C1 segment of cervical spinal cord (tissue), 14 donors: ENCODE measurements at regions not wholly inside any gene's neighbourhood (a gene's known extent, or its start where the extent isn't known, plus 50 kb on each side); places are given as distances from the start of the nearest gene placed in this dataset.
"Not testable (repeated sequence)": the region's sequence is repeated elsewhere in the genome, so short reads cannot be mapped to it uniquely, and the experiment has no call there.

Experiments used
- DNase-seq, 14 donors: peaks; one replicate each; lab custom pipeline; 2025; lab: John Stamatoyannopoulos, UW

DNA sequence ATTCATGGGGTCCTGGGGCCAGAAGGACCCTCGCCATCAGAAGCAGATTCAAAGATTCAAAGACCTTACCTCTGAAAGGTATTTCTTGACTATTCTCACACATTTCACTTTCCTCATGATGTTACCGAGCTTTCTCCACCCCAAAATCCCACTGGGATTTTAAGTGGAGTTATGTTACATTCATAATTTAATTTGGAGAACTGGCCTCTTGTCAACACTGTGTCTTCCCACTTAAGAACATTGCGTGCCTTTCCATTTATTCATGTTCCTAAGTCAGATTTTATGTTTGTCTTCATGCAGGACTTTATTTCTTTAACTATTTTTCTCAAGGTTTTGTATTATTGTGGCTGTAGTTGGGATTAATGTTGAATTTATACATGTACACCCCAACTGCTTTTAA is 123.5 kb upstream of the BMPER start:
- no peak for DNase-seq

DNA sequence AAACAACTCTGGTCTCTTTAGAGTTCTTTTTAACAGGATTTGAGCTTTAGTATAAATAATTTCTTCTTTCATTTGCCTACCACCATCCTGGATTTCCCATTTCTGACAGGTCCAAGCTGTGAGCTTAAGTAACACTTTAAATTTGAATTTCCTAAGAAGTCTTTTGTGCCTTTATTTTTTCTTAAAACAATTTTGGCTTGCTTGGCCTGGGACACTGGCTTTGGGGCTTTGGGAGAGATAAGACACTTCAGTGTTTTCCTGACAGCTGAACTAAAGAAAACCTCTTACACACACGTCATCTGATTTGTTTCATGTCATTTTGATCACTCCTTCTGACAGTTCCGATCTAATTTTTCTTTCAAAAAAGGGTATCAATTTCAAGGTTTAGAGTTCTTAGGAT is 121.3 kb upstream of the BMPER start:
- DNase-seq: no peak

GRCh38 chr7:33788531-33788930 is 116.8 kb upstream of the BMPER start:
- DNase-seq: peak in 2 of 14 donors; percentile 7 to 39

- no peak for DNase-seq
These were observed 115.3 kb upstream of the BMPER start for GRCh38 chr7:33789871-33790630.

- DNase-seq: no peak
These were observed 114.6 kb upstream of the BMPER start for GRCh38 chr7:33790746-33791145.

DNA sequence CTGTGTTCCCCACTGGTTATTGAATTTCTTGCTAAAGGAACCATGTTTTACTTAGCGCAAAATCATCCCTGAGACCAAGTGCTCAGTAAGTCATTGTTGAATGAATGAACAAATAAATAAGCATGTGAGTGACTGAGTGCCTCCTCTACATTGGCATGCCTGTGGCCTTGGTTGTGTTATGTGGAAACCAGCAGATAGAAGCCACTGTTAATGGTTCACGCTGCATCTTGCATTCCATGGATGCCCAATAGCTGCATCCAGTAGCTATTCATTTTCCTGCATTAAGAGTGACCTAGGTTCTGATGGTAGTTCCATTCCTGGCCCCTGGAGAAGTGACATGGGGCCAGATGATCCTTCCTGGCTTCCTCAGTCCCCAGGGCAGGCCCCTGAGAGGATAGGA is 113.3 kb upstream of the BMPER start:
- no peak for DNase-seq

- DNase-seq: no peak
These were observed 112.7 kb upstream of the BMPER start for GRCh38 chr7:33792547-33793105.

GRCh38 chr7:33793616-33794015 is 111.7 kb upstream of the BMPER start:
- DNase-seq: no peak

- DNase-seq: no peak
These were observed 110.9 kb upstream of the BMPER start for GRCh38 chr7:33794419-33794818.

GRCh38 chr7:33794959-33795358 is 110.4 kb upstream of the BMPER start:
- no peak for DNase-seq

DNA sequence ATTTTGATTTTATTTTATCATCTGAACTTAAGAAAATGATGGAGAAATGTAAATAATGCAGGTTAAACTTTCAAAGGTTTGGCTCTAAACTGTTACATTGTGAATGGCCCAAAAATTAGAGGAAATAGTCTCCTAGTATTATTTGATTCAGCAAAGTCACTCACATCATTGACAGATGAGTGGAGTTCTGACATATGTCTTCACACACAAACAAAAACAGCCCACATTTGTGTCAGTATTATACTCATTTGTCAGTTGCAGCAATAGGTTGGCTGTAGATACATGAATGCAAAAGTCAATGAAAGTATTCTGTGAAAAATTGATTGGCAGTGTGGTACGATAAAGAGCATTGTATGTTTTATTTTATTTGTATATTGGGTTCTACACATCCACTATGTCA is 108.8 kb upstream of the BMPER start:
- no peak for DNase-seq

GRCh38 chr7:33797512-33797911 is 107.8 kb upstream of the BMPER start:
- not testable (repeated sequence) for DNase-seq

DNA sequence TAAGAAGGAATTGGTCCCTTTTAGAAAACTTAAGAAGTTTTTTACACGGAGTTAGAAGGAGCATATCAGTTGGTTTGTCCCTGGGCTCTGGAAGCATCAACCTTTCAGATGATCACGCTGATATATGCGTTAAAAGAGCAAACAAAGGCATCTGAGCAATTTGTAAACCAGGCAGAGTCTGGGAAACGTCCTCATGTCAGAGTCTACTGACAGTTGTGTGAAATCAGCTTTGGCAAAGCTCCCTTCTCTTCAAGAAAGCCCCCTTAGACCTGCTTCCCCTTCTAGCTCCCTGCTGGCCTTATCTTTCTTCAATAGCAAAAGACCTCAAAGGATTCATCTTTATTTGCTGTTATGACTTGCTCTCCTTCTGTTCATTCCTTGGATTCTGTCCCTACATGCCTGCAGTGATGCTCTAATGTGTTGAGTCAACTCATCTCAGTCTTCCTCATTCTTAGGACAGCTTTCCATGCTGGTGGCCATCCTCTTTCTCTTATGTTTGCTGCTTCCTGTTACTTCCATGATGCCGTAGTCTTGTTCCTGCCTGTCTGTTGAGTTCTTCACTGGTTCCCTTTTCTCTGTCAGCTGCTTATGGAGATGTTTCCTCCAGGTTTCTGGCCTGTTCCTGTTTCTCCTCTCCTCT is 106.5 kb upstream of the BMPER start:
- DNase-seq: no peak

DNA sequence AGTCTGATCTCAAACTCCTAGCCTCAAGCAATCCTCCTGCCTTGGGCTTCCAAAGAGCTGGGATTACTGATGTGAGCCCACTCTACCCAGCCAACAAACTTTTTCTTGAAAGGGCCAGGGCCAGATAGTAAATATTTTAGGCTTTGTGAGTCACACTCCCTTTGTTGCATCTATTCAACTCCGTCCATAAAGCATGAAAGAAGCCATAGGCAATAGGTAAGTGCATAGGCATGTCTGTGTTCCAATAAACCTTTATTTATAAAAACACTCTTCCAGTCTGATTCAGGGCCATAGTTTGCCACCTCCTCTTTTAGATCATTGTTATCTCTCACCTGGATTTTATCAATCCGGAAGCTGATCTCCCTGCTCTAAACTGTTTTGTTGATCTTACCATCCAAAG is 105.6 kb upstream of the BMPER start:
- DNase-seq: no peak

- DNase-seq: no peak
These were observed 102.7 kb upstream of the BMPER start for GRCh38 chr7:33802600-33802999.

- no peak for DNase-seq
These were observed 101.1 kb upstream of the BMPER start for GRCh38 chr7:33804140-33804660.

DNA sequence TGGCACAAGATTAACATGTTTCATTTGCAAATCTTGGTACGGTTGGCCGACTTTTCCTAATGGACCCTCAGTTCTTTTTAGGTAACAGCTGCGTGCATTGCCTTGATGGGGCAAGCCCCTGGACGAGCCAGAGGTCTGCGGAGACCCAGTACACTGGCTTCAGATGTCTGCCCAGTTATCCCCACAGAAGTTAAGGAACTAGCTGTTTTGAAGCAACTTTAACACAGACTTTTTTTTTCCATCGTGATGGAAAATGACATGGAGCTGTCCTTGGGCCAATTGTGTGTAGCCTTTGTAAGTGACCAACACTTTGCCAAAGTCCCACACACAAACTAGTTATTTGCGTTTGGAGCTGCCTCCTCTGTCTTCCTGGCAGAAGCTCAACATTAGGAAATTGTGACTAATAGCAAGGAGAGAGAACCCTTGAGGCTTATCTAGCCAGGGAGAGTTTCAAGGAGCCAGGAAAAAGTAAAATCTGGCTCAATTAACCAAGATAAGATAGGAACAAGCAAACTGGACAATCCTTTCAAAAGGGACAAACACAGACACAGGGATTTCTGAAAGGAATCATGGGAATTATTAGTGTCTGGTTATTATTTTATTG is 99.6 kb upstream of the BMPER start:
- no peak for DNase-seq

- no peak for DNase-seq
These were observed 98.8 kb upstream of the BMPER start for GRCh38 chr7:33806298-33807154.

DNA sequence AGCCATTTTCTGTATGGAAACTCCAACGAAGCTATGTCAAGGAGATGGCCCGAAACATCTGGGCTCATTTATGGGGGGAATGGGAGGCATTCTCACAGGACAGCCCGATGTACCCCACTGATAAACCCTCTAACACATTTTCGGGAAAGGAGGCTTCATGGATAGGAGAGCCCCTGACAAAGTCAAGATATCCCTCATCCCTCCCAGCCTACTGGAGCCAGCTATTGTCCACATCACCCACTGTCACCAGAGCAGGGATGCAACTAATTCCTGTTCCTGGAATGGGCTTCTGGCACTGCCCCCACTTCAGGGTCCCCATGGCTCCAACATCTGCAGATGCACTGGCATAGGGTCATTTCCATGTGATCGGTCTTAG is 98.2 kb upstream of the BMPER start:
- no peak for DNase-seq

- DNase-seq: no peak
These were observed 97.4 kb upstream of the BMPER start for GRCh38 chr7:33807779-33808482.

DNA sequence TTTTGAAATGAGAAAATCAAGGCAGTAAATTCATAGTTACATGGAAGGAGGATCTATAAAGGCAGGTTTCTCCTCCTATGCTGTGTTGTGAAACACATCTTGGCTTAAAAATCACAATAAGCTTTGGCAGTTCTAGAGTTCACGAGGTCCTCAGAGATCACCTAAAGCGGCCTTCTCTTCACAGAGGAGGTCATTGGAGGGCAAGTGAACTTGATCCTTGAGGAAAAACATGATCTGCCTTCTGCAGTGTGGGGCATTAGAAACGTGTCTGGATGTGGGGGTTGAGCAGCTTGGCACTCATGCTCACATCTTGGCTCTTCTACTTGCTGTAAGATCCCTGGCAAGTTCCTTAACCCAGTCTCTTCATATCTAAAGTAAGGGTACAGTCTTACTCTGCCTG is 96.1 kb upstream of the BMPER start:
- DNase-seq: no peak
